Mesendoderm (in vitro differentiated cells): ENCODE measurements at regions not wholly inside any gene's neighbourhood (a gene's known extent, or its start where the extent isn't known, plus 50 kb on each side); places are given as distances from the start of the nearest gene placed in this dataset.
"Not testable (repeated sequence)": the region's sequence is repeated elsewhere in the genome, so short reads cannot be mapped to it uniquely, and the experiment has no call there.

Experiments used
- DNase-seq: peaks from one replicate; pipeline ENCODE4 v3.0.0; 2013
- H2AK5ac ChIP-seq: 2 replicates; pipeline ENCODE4 v1.6.1; 2013; ENCODE audit warnings: low read length, inconsistent platforms
- H2BK120ac ChIP-seq: 2 replicates; pipeline ENCODE4 v1.6.1; 2013; ENCODE audit warnings: low read depth, mild to moderate bottlenecking, low read length, moderate library complexity, mixed read lengths
- H2BK15ac ChIP-seq: replicated peaks from 2 replicates; pipeline ENCODE4 v1.6.1; 2013; ENCODE audit warnings: low read depth, mild to moderate bottlenecking, moderate library complexity
- H2BK5ac ChIP-seq: 2 replicates; pipeline ENCODE4 v1.6.1; 2013; ENCODE audit warnings: low read length, inconsistent platforms
- H3K18ac ChIP-seq: 2 replicates; pipeline ENCODE4 v1.6.1; 2013; ENCODE audit warnings: mild to moderate bottlenecking, low read length, mixed read lengths
- H3K23ac ChIP-seq: one replicate; pipeline ENCODE4 v1.6.1; 2013; ENCODE audit warnings: low read length
- H3K27ac ChIP-seq: 2 replicates; pipeline ENCODE4 v1.5.1; 2013; ENCODE audit warnings: low read depth, mild to moderate bottlenecking, inconsistent platforms, low read length, moderate library complexity
- H3K27me3 ChIP-seq: 2 replicates; pipeline ENCODE4 v1.6.1; 2013; ENCODE audit warnings: low read length, control low read depth, mild to moderate bottlenecking, inconsistent platforms; ENCODE audit not compliant: insufficient read depth, poor library complexity
- H3K36me3 ChIP-seq: 2 replicates; pipeline ENCODE4 v1.6.1; 2013; ENCODE audit warnings: low read length, inconsistent platforms; ENCODE audit not compliant: control insufficient read depth, insufficient read depth
- H3K4ac ChIP-seq: one replicate; pipeline ENCODE4 v1.6.1; 2013; ENCODE audit warnings: low read depth, mild to moderate bottlenecking, low read length, moderate library complexity
- H3K4me1 ChIP-seq: 2 replicates; pipeline ENCODE4 v1.6.1; 2013; ENCODE audit warnings: low read depth, low read length, inconsistent platforms; ENCODE audit not compliant: control insufficient read depth
- H3K4me2 ChIP-seq: 2 replicates; pipeline ENCODE4 v1.6.1; 2013; ENCODE audit warnings: low read length
- H3K4me3 ChIP-seq: 2 replicates; pipeline ENCODE4 v1.5.1; 2013; ENCODE audit warnings: mild to moderate bottlenecking, low read length
- H3K56ac ChIP-seq: one replicate; pipeline ENCODE4 v1.6.1; 2013; ENCODE audit warnings: low read length
- H3K79me1 ChIP-seq: 2 replicates; pipeline ENCODE4 v1.6.1; 2013; ENCODE audit warnings: low read length, inconsistent platforms
- H3K79me2 ChIP-seq: 2 replicates; pipeline ENCODE4 v1.6.1; 2013; ENCODE audit warnings: mild to moderate bottlenecking, low read length; ENCODE audit not compliant: control insufficient read depth, insufficient read depth
- H3K9ac ChIP-seq: 2 replicates; pipeline ENCODE4 v1.6.1; 2013; ENCODE audit warnings: low read length, inconsistent platforms
- H4K5ac ChIP-seq: one replicate; pipeline ENCODE4 v1.6.1; 2013; ENCODE audit warnings: low read length
- H4K8ac ChIP-seq: one replicate; pipeline ENCODE4 v1.6.1; 2013; ENCODE audit warnings: low read depth, mild to moderate bottlenecking, control low read depth, low read length, moderate library complexity
- WGBS: extraction: QIAGEN DNeasy Blood & Tissue Kit; methylation state at CpG from one replicate; pipeline ENCODE4 v1.1.7; 2013; ENCODE audit warnings: low lambda C conversion rate, missing lambda C conversion rate; ENCODE audit not compliant: insufficient coverage; ENCODE audit errors: extremely low coverage; 5-methylcytosine and 5-hydroxymethylcytosine counted together

- not testable (repeated sequence) for H3K36me3 ChIP-seq, H3K27ac ChIP-seq, H2AK5ac ChIP-seq, H3K4me3 ChIP-seq, H3K4ac ChIP-seq, H2BK15ac ChIP-seq, H3K79me1 ChIP-seq, H2BK5ac ChIP-seq, H2BK120ac ChIP-seq, H3K27me3 ChIP-seq, H4K8ac ChIP-seq, H3K18ac ChIP-seq, DNase-seq, H3K23ac ChIP-seq, H3K9ac ChIP-seq, H3K4me1 ChIP-seq, H3K4me2 ChIP-seq, H4K5ac ChIP-seq
- no CpG with 5 or more reads among the region's 18 CpGs for WGBS
- peak overlapping the region; percentile 2 for H3K56ac ChIP-seq
- peaks cover 80% of the 10 kb centered on the region for H3K79me2 ChIP-seq
Measured at GRCh38 chr16:21513812-21514473, 85.4 kb upstream of the METTL9 start.

GRCh38 chr16:21514474-21514840 is 84.9 kb upstream of the METTL9 start:
- not testable (repeated sequence) for H4K8ac ChIP-seq, H3K79me1 ChIP-seq, H3K56ac ChIP-seq, H2BK15ac ChIP-seq, H3K9ac ChIP-seq, H2BK5ac ChIP-seq, H3K27me3 ChIP-seq, H2BK120ac ChIP-seq, H3K36me3 ChIP-seq, DNase-seq, H4K5ac ChIP-seq, H3K4ac ChIP-seq, H3K18ac ChIP-seq, H3K4me1 ChIP-seq, H3K27ac ChIP-seq, H3K4me2 ChIP-seq, H3K4me3 ChIP-seq, H2AK5ac ChIP-seq, H3K23ac ChIP-seq
- H3K79me2 ChIP-seq: peaks cover 80% of the 10 kb centered on the region
- WGBS: no CpG with 5 or more reads among the region's 14 CpGs

- H3K36me3 ChIP-seq, H3K4me3 ChIP-seq, DNase-seq, H3K56ac ChIP-seq, H3K4me2 ChIP-seq, H3K79me1 ChIP-seq, H3K4ac ChIP-seq, H3K4me1 ChIP-seq, H2BK120ac ChIP-seq, H4K8ac ChIP-seq, H2AK5ac ChIP-seq, H4K5ac ChIP-seq, H3K27ac ChIP-seq, H3K18ac ChIP-seq, H3K23ac ChIP-seq, H2BK15ac ChIP-seq, H3K9ac ChIP-seq, H2BK5ac ChIP-seq, H3K27me3 ChIP-seq: not testable (repeated sequence)
- WGBS: no CpG with 5 or more reads among the region's 9 CpGs
- H3K79me2 ChIP-seq: peaks cover 62% of the 10 kb centered on the region
Measured at GRCh38 chr16:21516705-21517040, 82.7 kb upstream of the METTL9 start.

GRCh38 chr16:21517263-21517662 is 82.1 kb upstream of the METTL9 start:
- not testable (repeated sequence) for DNase-seq, H3K4me2 ChIP-seq, H3K56ac ChIP-seq, H3K4me1 ChIP-seq, H3K27me3 ChIP-seq, H2BK5ac ChIP-seq, H3K27ac ChIP-seq, H3K79me1 ChIP-seq, H2BK15ac ChIP-seq, H3K4ac ChIP-seq, H3K9ac ChIP-seq, H2AK5ac ChIP-seq, H4K5ac ChIP-seq, H4K8ac ChIP-seq, H3K18ac ChIP-seq, H3K23ac ChIP-seq, H3K4me3 ChIP-seq, H2BK120ac ChIP-seq, H3K36me3 ChIP-seq
- peaks cover 56% of the 10 kb centered on the region for H3K79me2 ChIP-seq
- WGBS: no CpG with 5 or more reads among the region's 10 CpGs

GRCh38 chr16:21519361-21520133 is 79.8 kb upstream of the METTL9 start:
- Histone ChIP-seq H3K79me2 (peaks cover 34% of the 10 kb centered on the region), H3K27ac (peak overlapping the region; percentile 88), H3K4me3 (peak overlapping the region; percentile 56), H3K56ac (peak overlapping the region; percentile 96), H3K9ac (peak overlapping the region; percentile 81)
- not testable (repeated sequence) for H3K4me1 ChIP-seq, H2BK15ac ChIP-seq, H3K79me1 ChIP-seq, H3K27me3 ChIP-seq, H4K5ac ChIP-seq, H2BK5ac ChIP-seq, H2BK120ac ChIP-seq, H2AK5ac ChIP-seq, H3K4ac ChIP-seq, DNase-seq, H4K8ac ChIP-seq, H3K4me2 ChIP-seq, H3K23ac ChIP-seq, H3K36me3 ChIP-seq, H3K18ac ChIP-seq
- WGBS: no CpG with 5 or more reads among the region's 52 CpGs
